AG09309 (cell line): ENCODE measurements at regions not wholly inside any gene's neighbourhood (a gene's known extent, or its start where the extent isn't known, plus 50 kb on each side); places are given as distances from the start of the nearest gene placed in this dataset.

ENCODE experiments used
- DNase-seq: peaks from one replicate; pipeline ENCODE4 v3.0.0-alpha.2; 2010; ENCODE audit warnings: low read depth
- H3K4me3 ChIP-seq: 2 replicates; pipeline ENCODE4 v1.5.1; 2011; ENCODE audit warnings: mild to moderate bottlenecking, low read depth, low read length, moderate library complexity; ENCODE audit not compliant: control insufficient read depth
- CTCF ChIP-seq: IDR thresholded peaks from 2 replicates; pipeline ENCODE4 v1.5.1; 2011; ENCODE audit warnings: mild to moderate bottlenecking, low read depth, low read length, inconsistent platforms; ENCODE audit not compliant: insufficient read depth, control insufficient read depth; ENCODE audit errors: missing control alignments

GRCh38 chr1:58399176-58399575 lies 147.3 kb downstream of the OMA1 start:
- DNase-seq, result no peak
- no peak for TF ChIP-seq CTCF
- no peak overlapping the region for H3K4me3 ChIP-seq

DNA sequence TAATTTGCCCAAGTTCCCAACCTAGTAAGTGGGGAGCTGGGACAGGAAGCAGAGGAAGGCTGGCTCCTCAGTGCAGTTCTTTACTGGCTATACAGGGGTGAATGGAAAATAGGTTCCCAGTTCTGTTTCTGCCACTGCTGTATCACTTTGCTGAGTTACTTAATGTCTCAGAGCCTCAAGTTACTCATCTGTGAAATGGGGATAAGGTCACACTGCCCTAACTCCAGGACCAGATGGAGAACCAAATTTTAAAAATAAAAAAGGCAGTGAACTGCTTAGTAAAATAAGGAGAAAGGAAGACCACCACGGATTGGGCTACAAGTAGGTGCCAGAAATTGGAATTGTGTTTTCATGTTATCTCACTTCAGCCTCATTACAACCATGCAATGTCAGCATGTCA lies 147.8 kb downstream of the OMA1 start:
- TF ChIP-seq CTCF, result no peak
- no peak for DNase-seq
- no peak overlapping the region for H3K4me3 ChIP-seq

DNA sequence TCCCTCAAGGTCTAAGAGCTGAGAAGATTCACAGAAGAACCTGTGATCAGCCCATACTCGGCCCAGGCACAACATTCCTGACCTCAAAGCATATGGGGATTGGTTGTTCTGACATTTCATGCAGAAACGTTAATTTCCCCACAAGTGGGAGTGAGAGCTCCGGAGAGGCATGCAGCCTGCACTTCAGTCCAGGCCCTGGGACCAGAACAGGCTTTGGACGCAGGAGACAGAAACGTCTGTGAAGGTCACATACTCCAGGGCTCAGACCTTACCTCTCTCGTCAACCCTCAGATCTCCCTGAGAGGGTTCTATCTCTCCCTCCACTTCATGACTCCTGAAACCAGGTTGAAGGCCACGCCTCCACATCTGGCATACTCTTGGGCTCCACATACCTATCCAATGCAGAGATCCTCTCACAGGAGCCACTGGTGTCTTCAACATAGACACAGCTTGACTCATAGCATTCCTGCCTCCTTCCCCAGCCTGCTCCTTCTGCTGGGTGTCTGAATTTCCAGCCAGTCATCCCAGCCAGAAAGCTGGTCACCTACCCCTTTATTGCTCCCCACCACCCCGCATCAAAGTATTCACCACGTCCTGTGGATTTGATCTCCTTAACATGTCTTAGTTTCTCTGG lies 149.2 kb downstream of the OMA1 start:
- no peak for TF ChIP-seq CTCF
- DNase-seq, result no peak
- H3K4me3 ChIP-seq, result no peak overlapping the region

GRCh38 chr1:58396150-58396549 lies 150.4 kb downstream of the OMA1 start:
- DNase-seq, result no peak
- TF ChIP-seq CTCF, result no peak
- no peak overlapping the region for H3K4me3 ChIP-seq

- no peak overlapping the region for H3K4me3 ChIP-seq
- TF ChIP-seq CTCF, result no peak
- DNase-seq, result peak; percentile 69
Observed at GRCh38 chr1:58395355-58395754, 151.2 kb downstream of the OMA1 start.

DNA sequence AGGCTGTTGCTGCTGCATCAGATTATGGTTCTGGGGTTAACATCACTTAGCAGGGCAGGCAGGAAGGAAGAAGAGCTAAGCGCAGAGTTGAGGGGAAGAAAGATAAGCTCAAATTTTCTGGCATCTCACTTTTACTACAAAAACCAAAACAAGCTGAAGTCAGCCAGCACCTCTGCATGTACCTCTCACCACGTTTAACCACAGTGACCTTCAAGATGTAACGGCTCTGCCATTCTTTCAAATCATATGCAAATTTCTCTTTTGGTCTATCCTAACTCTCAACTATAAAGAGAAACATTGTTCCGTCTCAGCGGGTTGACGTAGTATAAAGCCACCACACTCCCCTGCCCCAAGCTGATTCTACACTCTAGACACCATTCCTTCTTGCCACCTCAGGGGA lies 154.4 kb downstream of the OMA1 start:
- DNase-seq, result no peak
- no peak for TF ChIP-seq CTCF
- no peak overlapping the region for H3K4me3 ChIP-seq

- H3K4me3 ChIP-seq, result no peak overlapping the region
- no peak for TF ChIP-seq CTCF
Observed at GRCh38 chr1:58391514-58391913, 155.0 kb downstream of the OMA1 start.

More at GRCh38 chr1:58391514-58391913, 155.0 kb downstream of the OMA1 start:
- DNase-seq, result no peak
